Heart left ventricle (tissue), 16 donors: ENCODE measurements at regions not wholly inside any gene's neighbourhood (a gene's known extent, or its start where the extent isn't known, plus 50 kb on each side); places are given as distances from the start of the nearest gene placed in this dataset.
A peak's percentile ranks its signal among the peaks of the same experiment; 100 is the strongest.

ENCODE experiments used
- ATAC-seq, 4 donors: fragments of 200-7000 bp; cut with Tn5 transposase; one replicate each; pipeline ENCODE4 v1.9.1; 2020 to 2022; ENCODE audit warnings: moderate library complexity in 4 of 4, mild to moderate bottlenecking in 3 of 4, moderate number of reproducible peaks in 1 of 4
- DNase-seq, 5 donors: peaks; one replicate each; pipeline ENCODE4 v3.0.0-alpha.2; 2020
- H3K27ac ChIP-seq, 12 donors: fragments of 200-600 bp; sonication (generic) in 4 of 12; one replicate each; pipeline versions ENCODE4 v1.5.0 to v1.8.0; 2016 to 2022; ENCODE audit warnings: mild to moderate bottlenecking in 2 of 12
- H3K27me3 ChIP-seq, 9 donors: fragments of 200-600 bp; sonication (generic) in 2 of 9; one replicate each; pipeline versions ENCODE4 v1.5.1 to v1.8.0; 2016 to 2022; ENCODE audit warnings: mild to moderate bottlenecking in 3 of 9
- H3K36me3 ChIP-seq, 9 donors: fragments of 200-600 bp; sonication (generic) in 2 of 9; one replicate each; pipeline versions ENCODE4 v1.5.0 to v1.8.0; 2018 to 2022; ENCODE audit warnings: mild to moderate bottlenecking in 2 of 9
- H3K4me1 ChIP-seq, 12 donors: fragments of 200-600 bp; sonication (generic) in 4 of 12; one replicate each; pipeline versions ENCODE4 v1.5.0 to v1.8.0; 2016 to 2022; ENCODE audit warnings: mild to moderate bottlenecking in 3 of 12
- H3K4me3 ChIP-seq, 12 donors: fragments of 200-600 bp; sonication (generic) in 4 of 12; one replicate each; pipeline versions ENCODE4 v1.5.0 to v1.8.0; 2017 to 2022; ENCODE audit warnings: mild to moderate bottlenecking in 9 of 12, moderate library complexity in 4 of 12
- H3K9me3 ChIP-seq, 12 donors: fragments of 200-600 bp; sonication (generic) in 4 of 12; one replicate each; pipeline versions ENCODE4 v1.5.0 to v1.8.0; 2016 to 2022; ENCODE audit warnings: mild to moderate bottlenecking in 1 of 12
- POLR2A ChIP-seq, 2 donors: fragments of 450-650 bp; IDR thresholded peaks; one replicate each; pipeline ENCODE4 v1.6.1; 2017; ENCODE audit warnings: antibody characterized with exemption in 2 of 2, mild to moderate bottlenecking in 2 of 2, moderate library complexity in 2 of 2
- WGBS, 4 donors: extraction: QIAGEN DNeasy Blood & Tissue Kit in 2 of 4; methylation state at CpG; one replicate each; pipeline versions ENCODE4 v1.1.5 to v1.1.7; 2013 to 2018; 5-methylcytosine and 5-hydroxymethylcytosine counted together
- intact Hi-C, 10 donors: fragments of 100-400 bp; cut with DNase I; formaldehyde crosslinking; loops; one replicate each; pipeline versions ENCODE4 v1.11.1 to v1.14.2; 2022
- TF ChIP-seq, protein P1 (sequence below), 12 donors: fragments of 200-600 bp; sonication (generic) in 4 of 12; IDR thresholded peaks; one replicate each; pipeline versions ENCODE4 v1.5.0 to v1.8.0; 2018 to 2022; ENCODE audit warnings: antibody characterized with exemption in 12 of 12, mild to moderate bottlenecking in 5 of 12
- donor health status: ischemic (EF 13 %, LVEDD 7.1; RV severe dilation, severe dysfunction).
- donor health status: healthy with polysubstance abuse.
- donor health status: DM: no; HTN: yes; CAD: no.
- donor health status: DM: no; HTN: no; CAD: no.
- donor health status: ischemic (EF 25% LVEDD 6.9; RV normal size, moderate dysfunction).
- donor health status: ischemic (EF 25% LVEDD 5.7; RV mildly dilated, moderate dysfunction).
- donor health status: healthy.
- donor health status: DM: yes; HTN: yes; CAD: no.
- donor health status: ischemic (EF 35%, LVEDD 5.7; RV mildly dilated, moderate dysfunction).
- donor health status: nonischemic (EF 11% LVEDD 7.7; RV severe dilation, severe dysfunction).
- donor health status: DM: yes; HTN: yes; CAD: no.
- donor health status: PGD.
- donor health status: ischemic (EF 29% LVEDD 5.4; RV normal size, mild dysfunction).
- donor health status: nonischemic (EF 23%, LVEDD 6.1; RV moderate dilation, normal function).

- Histone ChIP-seq H3K27ac (no peak overlapping the region), H3K4me1 (peaks cover 0 to 5% (median 0%) of the 10 kb centered on the region in 12 donors), H3K9me3 (no peaks in the 10 kb centered on the region), H3K36me3 (no peaks in the 10 kb centered on the region), H3K27me3 (no peaks in the 10 kb centered on the region), H3K4me3 (no peak overlapping the region)
- DNase-seq (no peak), ATAC-seq (no peak)
- WGBS, 4 donors = 62 to 70% (median 68%) methylated on average over 3 of the region's 3 CpGs
- intact Hi-C loops = loop anchor here in 2 of 10 donors (1.0 to 10.0 kb wide), 2 partner anchors 10 to 64 kb away; no protein-coding TSS in a partner anchor
- TF ChIP-seq POLR2A (IDR thresholded peaks at IDR 0.05) = no peak
- TF ChIP-seq, protein P1, sequence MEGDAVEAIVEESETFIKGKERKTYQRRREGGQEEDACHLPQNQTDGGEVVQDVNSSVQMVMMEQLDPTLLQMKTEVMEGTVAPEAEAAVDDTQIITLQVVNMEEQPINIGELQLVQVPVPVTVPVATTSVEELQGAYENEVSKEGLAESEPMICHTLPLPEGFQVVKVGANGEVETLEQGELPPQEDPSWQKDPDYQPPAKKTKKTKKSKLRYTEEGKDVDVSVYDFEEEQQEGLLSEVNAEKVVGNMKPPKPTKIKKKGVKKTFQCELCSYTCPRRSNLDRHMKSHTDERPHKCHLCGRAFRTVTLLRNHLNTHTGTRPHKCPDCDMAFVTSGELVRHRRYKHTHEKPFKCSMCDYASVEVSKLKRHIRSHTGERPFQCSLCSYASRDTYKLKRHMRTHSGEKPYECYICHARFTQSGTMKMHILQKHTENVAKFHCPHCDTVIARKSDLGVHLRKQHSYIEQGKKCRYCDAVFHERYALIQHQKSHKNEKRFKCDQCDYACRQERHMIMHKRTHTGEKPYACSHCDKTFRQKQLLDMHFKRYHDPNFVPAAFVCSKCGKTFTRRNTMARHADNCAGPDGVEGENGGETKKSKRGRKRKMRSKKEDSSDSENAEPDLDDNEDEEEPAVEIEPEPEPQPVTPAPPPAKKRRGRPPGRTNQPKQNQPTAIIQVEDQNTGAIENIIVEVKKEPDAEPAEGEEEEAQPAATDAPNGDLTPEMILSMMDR (IDR thresholded peaks at IDR 0.05) = no peak
Observed at GRCh38 chr9:71521132-71521531, 247.2 kb downstream of the CEMIP2 start.

DNA sequence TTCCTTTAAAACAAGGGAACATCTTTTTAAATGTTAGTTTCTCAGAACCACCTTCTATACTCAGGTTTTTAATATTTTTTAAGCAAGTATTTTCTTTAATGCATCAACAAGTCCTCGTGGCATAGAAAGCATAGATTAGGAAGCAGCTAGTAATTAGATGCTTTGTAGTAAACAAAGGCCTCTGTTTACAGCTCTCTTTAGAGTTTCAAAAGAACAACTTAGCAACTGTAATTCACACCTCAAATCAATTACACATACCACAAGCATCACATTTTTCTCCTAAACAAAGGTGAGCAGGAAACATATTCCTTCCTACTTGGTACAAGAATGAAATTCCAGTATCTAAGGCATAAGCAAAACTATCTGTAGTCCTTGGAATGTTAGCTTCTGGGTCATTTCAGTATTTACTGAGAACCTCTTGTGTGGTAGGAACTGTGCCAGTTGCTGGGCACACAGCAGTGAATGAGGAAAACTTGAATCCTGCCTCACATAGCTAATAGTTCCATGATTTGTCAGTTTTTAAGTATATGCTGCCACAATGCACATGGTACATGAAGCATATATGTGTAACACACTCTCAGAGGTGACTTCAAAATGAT, 249.1 kb downstream of the CEMIP2 start:
- TF ChIP-seq, protein P1 (IDR thresholded peaks at IDR 0.05) = no peak
- TF ChIP-seq POLR2A (IDR thresholded peaks at IDR 0.05) = no peak
- Histone ChIP-seq H3K36me3 (no peaks in the 10 kb centered on the region), H3K9me3 (no peaks in the 10 kb centered on the region), H3K27me3 (no peaks in the 10 kb centered on the region), H3K27ac (no peak overlapping the region), H3K4me3 (no peak overlapping the region), H3K4me1 (peaks cover 0 to 5% (median 0%) of the 10 kb centered on the region in 12 donors)
- intact Hi-C loops = no loop called here
- DNase-seq (no peak), ATAC-seq (no peak)
- 13 to 33% (median 26%) methylated on average over 1 of the region's 1 CpG for WGBS, 4 donors

- H3K9me3 ChIP-seq = no peaks in the 10 kb centered on the region
- H3K36me3 ChIP-seq = no peaks in the 10 kb centered on the region
- intact Hi-C loops = no loop called here
- peak overlapping the region in 2 of 12 donors; percentile 14 to 26 for H3K4me3 ChIP-seq
- no peak for DNase-seq
- no peaks in the 10 kb centered on the region for H3K27me3 ChIP-seq
- H3K4me1 ChIP-seq = peaks cover 0 to 5% (median 0%) of the 10 kb centered on the region in 12 donors
- 53 to 75% (median 74%) methylated on average over 3 of the region's 3 CpGs for WGBS, 4 donors
- H3K27ac ChIP-seq = peak overlapping the region in 1 of 12 donors; percentile 13
- TF ChIP-seq, protein P1 (IDR thresholded peaks at IDR 0.05) = no peak
- TF ChIP-seq POLR2A (IDR thresholded peaks at IDR 0.05) = no peak
- ATAC-seq = peak in 3 of 4 donors; percentile 39 to 74 (median 68)
Observed at GRCh38 chr9:71518045-71518827, 250.1 kb downstream of the CEMIP2 start.

- Histone ChIP-seq H3K4me3 (no peak overlapping the region), H3K4me1 (peaks cover 0 to 5% (median 0%) of the 10 kb centered on the region in 12 donors), H3K27ac (no peak overlapping the region), H3K9me3 (no peaks in the 10 kb centered on the region), H3K27me3 (no peaks in the 10 kb centered on the region), H3K36me3 (no peaks in the 10 kb centered on the region)
- no peak for DNase-seq
- WGBS, 4 donors = 22 to 38% (median 29%) methylated on average over 1 of the region's 1 CpG
- intact Hi-C loops = no loop called here
- ATAC-seq = no peak
- no peak for TF ChIP-seq POLR2A (IDR thresholded peaks at IDR 0.05)
- TF ChIP-seq, protein P1 (IDR thresholded peaks at IDR 0.05) = no peak
Observed at GRCh38 chr9:71515626-71516025, 252.7 kb downstream of the CEMIP2 start.
